HCT116 (cell line): ENCODE measurements at regions not wholly inside any gene's neighbourhood (a gene's known extent, or its start where the extent isn't known, plus 50 kb on each side); places are given as distances from the start of the nearest gene placed in this dataset.

Experiments
- ATAC-seq: fragments of 200-7000 bp; cut with Tn5 transposase; 2 replicates; pipeline ENCODE4 v1.9.1; 2020; ENCODE audit warnings: mild to moderate bottlenecking, moderate library complexity
- BruUV-seq: library from RNA; stranded (reverse); fragments of 400-500 nt; replicated peaks from 2 replicates; lab custom pipeline; 2021; lab: Mats Ljungman, UMichigan
- CTCF ChIA-PET: fragments of 300-600 bp; sonication (Branson Sonifier 250); formaldehyde crosslinking; loops from one replicate; lab custom pipeline; 2021; ENCODE audit warnings: antibody characterized with exemption; lab: Charles Lee
- POLR2A ChIA-PET: fragments of 300-600, 350-600 bp; sonication (Branson Sonifier 250); formaldehyde crosslinking; loops from one replicate; lab custom pipeline; 2021; ENCODE audit warnings: antibody characterized with exemption; lab: Charles Lee
- RAD21 ChIA-PET, 2 experiments: fragments of 300-600 bp; sonication (Branson Sonifier 250); formaldehyde crosslinking; loops; one replicate each; lab custom pipeline; 2023; ENCODE audit warnings: low total read pairs in 2 of 2; ENCODE audit not compliant: uncharacterized antibody in 2 of 2, unreplicated experiment in 2 of 2, low non-redundant PET in 1 of 2; lab: Charles Lee
- DNase-seq: peaks from one replicate; pipeline ENCODE4 v3.0.0-alpha.2; 2010; ENCODE audit warnings: low read depth, low spot score
- H2AFZ ChIP-seq: fragments of 200-600 bp; shearing (Covaris generic), sonication (generic); 2 replicates; pipeline ENCODE4 v1.6.1; 2017; ENCODE audit warnings: low read depth, mixed run types, mixed read lengths, antibody characterized with exemption, low read length; ENCODE audit not compliant: poor library complexity, severe bottlenecking
- H3K27ac ChIP-seq: 2 replicates; pipeline ENCODE4 v1.5.1; 2012; ENCODE audit warnings: low read depth, low read length
- H3K27me3 ChIP-seq: fragments of 200-600 bp; sonication (generic); 2 replicates; pipeline ENCODE4 v1.6.1; 2016; ENCODE audit warnings: mixed run types, low read length, mixed read lengths; ENCODE audit not compliant: insufficient read depth
- H3K36me3 ChIP-seq, 2 experiments: fragments of 200-500 bp in 1 of 2; fragments of 200-600 bp in 1 of 2; sonication (Bioruptor generic) in 1 of 2; sonication (generic) in 1 of 2; 2 replicates each; pipeline versions ENCODE4 v1.5.1 to v1.6.1; 2014 to 2016; ENCODE audit warnings: low read length in 2 of 2, inconsistent platforms in 1 of 2, mixed read lengths in 1 of 2, mixed run types in 1 of 2; ENCODE audit not compliant: insufficient read depth in 2 of 2, control insufficient read depth in 1 of 2
- H3K4me1 ChIP-seq, 2 experiments: fragments of 200-600 bp in 1 of 2; sonication (generic) in 1 of 2; 2 replicates each; pipeline versions ENCODE4 v1.5.1 to v1.6.1; 2012 to 2017; ENCODE audit warnings: low read length in 2 of 2, inconsistent platforms in 1 of 2, mild to moderate bottlenecking in 1 of 2, mixed read lengths in 1 of 2, mixed run types in 1 of 2, moderate library complexity in 1 of 2; ENCODE audit not compliant: insufficient read depth in 2 of 2, control insufficient read depth in 1 of 2
- H3K4me2 ChIP-seq: fragments of 200-600 bp; sonication (generic); 2 replicates; pipeline ENCODE4 v1.6.1; 2017; ENCODE audit warnings: mixed run types, low read length, mixed read lengths
- H3K4me3 ChIP-seq, 2 experiments: fragments of 200-600 bp in 1 of 2; sonication (generic) in 1 of 2; replicated peaks in 1 of 2; 2 replicates each; pipeline ENCODE4 v1.5.1; 2011 to 2016; ENCODE audit warnings: low read length in 2 of 2, control low read depth in 1 of 2, low read depth in 1 of 2, mild to moderate bottlenecking in 1 of 2, mixed read lengths in 1 of 2, mixed run types in 1 of 2
- H3K79me2 ChIP-seq: fragments of 200-600 bp; sonication (generic); 2 replicates; pipeline ENCODE4 v1.6.1; 2017; ENCODE audit warnings: mild to moderate bottlenecking, mixed run types, low read length, moderate library complexity, mixed read lengths; ENCODE audit not compliant: insufficient read depth
- H3K9ac ChIP-seq: fragments of 200-600 bp; sonication (generic); 2 replicates; pipeline ENCODE4 v1.6.1; 2016; ENCODE audit warnings: low read length, mixed read lengths
- H3K9me2 ChIP-seq: fragments of 200-600 bp; sonication (generic), shearing (Covaris generic); 2 replicates; pipeline ENCODE4 v1.6.1; 2017; ENCODE audit warnings: mixed run types, mild to moderate bottlenecking, moderate library complexity; ENCODE audit not compliant: insufficient read depth
- H3K9me3 ChIP-seq, 2 experiments: fragments of 200-500 bp in 1 of 2; fragments of 200-600 bp in 1 of 2; sonication (Bioruptor generic) in 1 of 2; sonication (generic) in 1 of 2; 2 replicates each; pipeline ENCODE4 v1.6.1; 2014 to 2017; ENCODE audit warnings: low read length in 2 of 2, mixed read lengths in 2 of 2, inconsistent platforms in 1 of 2, low read depth in 1 of 2, mild to moderate bottlenecking in 1 of 2, mixed run types in 1 of 2, moderate library complexity in 1 of 2; ENCODE audit not compliant: control insufficient read depth in 1 of 2, insufficient read depth in 1 of 2
- H4K20me1 ChIP-seq: fragments of 200-600 bp; sonication (generic), shearing (Covaris generic); 2 replicates; pipeline ENCODE4 v1.6.1; 2017; ENCODE audit warnings: mixed run types, mild to moderate bottlenecking, moderate library complexity; ENCODE audit not compliant: insufficient read depth
- CBX3 ChIP-seq: IDR thresholded peaks from 2 replicates; pipeline ENCODE4 v1.6.1; 2012; ENCODE audit warnings: low read depth
- CEBPB ChIP-seq: IDR thresholded peaks from 2 replicates; pipeline ENCODE4 v1.6.1; 2012; ENCODE audit warnings: low read depth
- EGR1 ChIP-seq: IDR thresholded peaks from 2 replicates; pipeline ENCODE4 v1.6.1; 2012; ENCODE audit warnings: low read depth
- ELF1 ChIP-seq: IDR thresholded peaks from 2 replicates; pipeline ENCODE4 v1.6.1; 2012; ENCODE audit warnings: low read depth, borderline replicate concordance
- EZH2 ChIP-seq: fragments of 200-600 bp; sonication (generic); IDR thresholded peaks from 2 replicates; pipeline ENCODE4 v1.6.1; 2017; ENCODE audit warnings: antibody characterized with exemption, mixed run types
- EZH2phosphoT487 ChIP-seq: fragments of 200-600 bp; IDR thresholded peaks from 2 replicates; pipeline ENCODE4 v1.6.1; 2018; ENCODE audit warnings: antibody characterized with exemption, borderline replicate concordance
- FOSL1 ChIP-seq: IDR thresholded peaks from 2 replicates; pipeline ENCODE4 v1.6.1; 2012; ENCODE audit warnings: low read depth
- JUND ChIP-seq: IDR thresholded peaks from 2 replicates; pipeline ENCODE4 v1.6.1; 2012
- MAX ChIP-seq: IDR thresholded peaks from 2 replicates; pipeline ENCODE4 v1.6.1; 2012
- POLR2A ChIP-seq: IDR thresholded peaks from 2 replicates; pipeline ENCODE4 v1.7.0; 2011; ENCODE audit warnings: borderline replicate concordance; ENCODE audit not compliant: insufficient read depth, insufficient read length; ENCODE audit errors: extremely low read depth
- POLR2AphosphoS5 ChIP-seq: IDR thresholded peaks from 2 replicates; pipeline ENCODE4 v1.6.1; 2011; ENCODE audit warnings: mild to moderate bottlenecking, low read depth, low read length, moderate library complexity
- RAD21 ChIP-seq: IDR thresholded peaks from 2 replicates; pipeline ENCODE4 v1.6.1; 2012; ENCODE audit warnings: low read depth, mild to moderate bottlenecking
- SP1 ChIP-seq: IDR thresholded peaks from 2 replicates; pipeline ENCODE4 v1.6.1; 2012; ENCODE audit warnings: low read depth
- SRF ChIP-seq: IDR thresholded peaks from 2 replicates; pipeline ENCODE4 v1.6.1; 2012; ENCODE audit warnings: low read depth
- YY1 ChIP-seq: IDR thresholded peaks from 2 replicates; pipeline ENCODE4 v1.6.1; 2011; ENCODE audit warnings: low read length, low read depth, moderate library complexity, mild to moderate bottlenecking; ENCODE audit not compliant: insufficient replicate concordance; ENCODE audit errors: extremely low read depth
- ZFX ChIP-seq: fragments of 450-650 bp; IDR thresholded peaks from 2 replicates; pipeline ENCODE4 v1.6.1; 2017
- ZNF274 ChIP-seq: fragments of 200-500 bp; sonication (Bioruptor generic); IDR thresholded peaks from 2 replicates; pipeline ENCODE4 v1.6.1; 2014; ENCODE audit warnings: mild to moderate bottlenecking, low read depth, low read length, inconsistent platforms
- intact Hi-C: fragments of 100-400 bp; cut with micrococcal nuclease; formaldehyde crosslinking; loops from 2 replicates; pipeline ENCODE4 v1.10.0; 2022
- TF ChIP-seq, protein P1 (sequence below): IDR thresholded peaks from 2 replicates; pipeline ENCODE4 v1.6.1; 2012; ENCODE audit warnings: low read depth

DNA sequence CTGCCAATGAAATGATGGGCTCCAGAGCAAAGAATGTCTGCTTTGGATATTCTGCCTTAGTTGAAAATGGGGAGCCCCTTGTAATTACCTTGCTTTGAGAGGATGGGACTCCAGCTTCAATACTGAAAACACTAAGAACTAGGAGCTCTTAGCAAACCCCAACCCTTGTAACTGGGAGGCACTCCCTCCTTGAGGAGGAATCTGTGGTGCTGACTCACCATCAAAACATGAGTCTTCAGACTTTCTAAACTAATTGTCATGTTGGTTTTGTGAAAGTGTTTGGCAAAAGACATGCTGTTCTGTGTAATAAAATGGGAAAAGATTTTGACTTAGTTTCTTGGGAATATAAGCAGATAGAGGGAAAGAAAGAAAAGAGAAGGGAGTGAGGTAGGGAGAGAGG, 91.9 kb upstream of the PTPRD start:
- CTCF ChIA-PET, result no interaction called here
- H3K27ac ChIP-seq, result no peak overlapping the region
- BruUV-seq, result no TSS peak
- H3K4me1 ChIP-seq, result no peaks in the 10 kb centered on the region
- peaks cover 0 to 26% of the 10 kb centered on the region in 2 experiments; a peak in 2 of 4 replicates for H3K9me3 ChIP-seq
- no peak for TF ChIP-seq CEBPB
- no peak for TF ChIP-seq ZFX
- no peak for TF ChIP-seq POLR2A
- TF ChIP-seq ZNF274, result no peak
- no peak for TF ChIP-seq JUND
- no peak for TF ChIP-seq EZH2phosphoT487
- no peak for TF ChIP-seq EZH2
- TF ChIP-seq ELF1, result no peak
- TF ChIP-seq POLR2AphosphoS5, result no peak
- no peak for TF ChIP-seq FOSL1
- TF ChIP-seq YY1, result no peak
- ATAC-seq (no peak), DNase-seq (no peak)
- H4K20me1 ChIP-seq, result no peaks in the 10 kb centered on the region
- no peaks in the 10 kb centered on the region for H3K79me2 ChIP-seq
- H3K9ac ChIP-seq, result no peak overlapping the region
- RAD21 ChIA-PET, result no interaction called here
- no peak overlapping the region for H2AFZ ChIP-seq
- no peaks in the 10 kb centered on the region for H3K36me3 ChIP-seq
- H3K4me3 ChIP-seq, result no peak overlapping the region
- no peaks in the 10 kb centered on the region for H3K27me3 ChIP-seq
- H3K4me2 ChIP-seq, result no peak overlapping the region
- intact Hi-C loops, result no loop called here
- no peaks in the 10 kb centered on the region for H3K9me2 ChIP-seq
- POLR2A ChIA-PET, result no interaction called here

DNA sequence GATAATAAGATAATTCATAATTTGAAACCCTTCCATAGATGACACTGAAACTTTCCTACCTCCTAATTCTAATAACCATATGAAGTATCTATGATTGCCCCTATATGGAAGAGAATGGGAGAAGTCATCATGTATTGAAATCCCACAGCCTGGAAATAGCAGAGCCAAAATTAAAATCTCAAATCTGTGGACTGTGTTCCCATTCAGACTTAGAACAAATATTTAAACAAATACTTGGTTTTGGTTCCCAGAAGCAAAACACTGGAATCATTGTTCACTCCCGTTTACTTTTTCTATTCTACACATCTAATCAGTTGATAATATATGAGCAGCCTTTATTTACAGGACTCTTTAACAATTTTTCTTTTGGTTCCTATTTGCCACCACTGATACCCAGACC, 92.6 kb upstream of the PTPRD start:
- intact Hi-C loops, result no loop called here
- Histone ChIP-seq H3K9me2 (no peaks in the 10 kb centered on the region), H3K9me3 (peaks cover 0 to 23% of the 10 kb centered on the region in 2 experiments; a peak in 2 of 4 replicates), H2AFZ (no peak overlapping the region), H3K79me2 (no peaks in the 10 kb centered on the region), H3K27me3 (no peaks in the 10 kb centered on the region), H3K4me1 (no peaks in the 10 kb centered on the region), H3K4me2 (no peak overlapping the region), H3K27ac (no peak overlapping the region), H3K9ac (no peak overlapping the region), H3K4me3 (no peak overlapping the region), H4K20me1 (no peaks in the 10 kb centered on the region), H3K36me3 (no peaks in the 10 kb centered on the region)
- POLR2A ChIA-PET, result no interaction called here
- RAD21 ChIA-PET, result no interaction called here
- no TSS peak for BruUV-seq
- CTCF ChIA-PET, result no interaction called here
- DNase-seq (no peak), ATAC-seq (no peak)
- TF ChIP-seq SP1, result no peak
- no peak for TF ChIP-seq RAD21
- no peak for TF ChIP-seq ZFX
- no peak for TF ChIP-seq MAX
- TF ChIP-seq SRF, result no peak
- no peak for TF ChIP-seq YY1
- TF ChIP-seq POLR2AphosphoS5, result no peak
- no peak for TF ChIP-seq CBX3
- TF ChIP-seq EZH2, result no peak
- TF ChIP-seq, protein P1, sequence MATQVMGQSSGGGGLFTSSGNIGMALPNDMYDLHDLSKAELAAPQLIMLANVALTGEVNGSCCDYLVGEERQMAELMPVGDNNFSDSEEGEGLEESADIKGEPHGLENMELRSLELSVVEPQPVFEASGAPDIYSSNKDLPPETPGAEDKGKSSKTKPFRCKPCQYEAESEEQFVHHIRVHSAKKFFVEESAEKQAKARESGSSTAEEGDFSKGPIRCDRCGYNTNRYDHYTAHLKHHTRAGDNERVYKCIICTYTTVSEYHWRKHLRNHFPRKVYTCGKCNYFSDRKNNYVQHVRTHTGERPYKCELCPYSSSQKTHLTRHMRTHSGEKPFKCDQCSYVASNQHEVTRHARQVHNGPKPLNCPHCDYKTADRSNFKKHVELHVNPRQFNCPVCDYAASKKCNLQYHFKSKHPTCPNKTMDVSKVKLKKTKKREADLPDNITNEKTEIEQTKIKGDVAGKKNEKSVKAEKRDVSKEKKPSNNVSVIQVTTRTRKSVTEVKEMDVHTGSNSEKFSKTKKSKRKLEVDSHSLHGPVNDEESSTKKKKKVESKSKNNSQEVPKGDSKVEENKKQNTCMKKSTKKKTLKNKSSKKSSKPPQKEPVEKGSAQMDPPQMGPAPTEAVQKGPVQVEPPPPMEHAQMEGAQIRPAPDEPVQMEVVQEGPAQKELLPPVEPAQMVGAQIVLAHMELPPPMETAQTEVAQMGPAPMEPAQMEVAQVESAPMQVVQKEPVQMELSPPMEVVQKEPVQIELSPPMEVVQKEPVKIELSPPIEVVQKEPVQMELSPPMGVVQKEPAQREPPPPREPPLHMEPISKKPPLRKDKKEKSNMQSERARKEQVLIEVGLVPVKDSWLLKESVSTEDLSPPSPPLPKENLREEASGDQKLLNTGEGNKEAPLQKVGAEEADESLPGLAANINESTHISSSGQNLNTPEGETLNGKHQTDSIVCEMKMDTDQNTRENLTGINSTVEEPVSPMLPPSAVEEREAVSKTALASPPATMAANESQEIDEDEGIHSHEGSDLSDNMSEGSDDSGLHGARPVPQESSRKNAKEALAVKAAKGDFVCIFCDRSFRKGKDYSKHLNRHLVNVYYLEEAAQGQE, result no peak
- TF ChIP-seq FOSL1, result no peak
- TF ChIP-seq EGR1, result no peak
- no peak for TF ChIP-seq JUND
